ENCODE measurements at regions not wholly inside any gene's neighbourhood (a gene's known extent, or its start where the extent isn't known, plus 50 kb on each side); places are given as distances from the start of the nearest gene placed in this dataset.

DNA sequence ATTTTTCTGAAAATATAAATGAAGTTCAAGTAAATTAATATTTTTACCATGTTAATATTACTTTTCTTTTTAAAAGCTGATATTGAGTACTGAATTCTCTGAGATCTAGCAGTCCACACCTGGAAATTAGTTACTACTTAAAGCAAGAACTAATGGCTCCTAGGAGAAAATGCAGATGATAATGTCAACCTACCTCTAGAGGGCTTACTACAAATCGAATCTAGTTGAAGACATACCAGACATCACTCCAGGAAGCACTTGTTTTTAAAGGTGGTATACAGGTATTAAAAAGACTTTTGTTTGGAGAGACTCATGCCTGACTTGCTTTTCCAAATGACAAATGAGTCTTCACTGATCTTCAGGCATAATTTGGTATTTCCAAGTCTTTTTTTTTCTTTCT lies 516.4 kb upstream of the BOD1L1 start:
- TF ChIP-seq, protein P1, sequence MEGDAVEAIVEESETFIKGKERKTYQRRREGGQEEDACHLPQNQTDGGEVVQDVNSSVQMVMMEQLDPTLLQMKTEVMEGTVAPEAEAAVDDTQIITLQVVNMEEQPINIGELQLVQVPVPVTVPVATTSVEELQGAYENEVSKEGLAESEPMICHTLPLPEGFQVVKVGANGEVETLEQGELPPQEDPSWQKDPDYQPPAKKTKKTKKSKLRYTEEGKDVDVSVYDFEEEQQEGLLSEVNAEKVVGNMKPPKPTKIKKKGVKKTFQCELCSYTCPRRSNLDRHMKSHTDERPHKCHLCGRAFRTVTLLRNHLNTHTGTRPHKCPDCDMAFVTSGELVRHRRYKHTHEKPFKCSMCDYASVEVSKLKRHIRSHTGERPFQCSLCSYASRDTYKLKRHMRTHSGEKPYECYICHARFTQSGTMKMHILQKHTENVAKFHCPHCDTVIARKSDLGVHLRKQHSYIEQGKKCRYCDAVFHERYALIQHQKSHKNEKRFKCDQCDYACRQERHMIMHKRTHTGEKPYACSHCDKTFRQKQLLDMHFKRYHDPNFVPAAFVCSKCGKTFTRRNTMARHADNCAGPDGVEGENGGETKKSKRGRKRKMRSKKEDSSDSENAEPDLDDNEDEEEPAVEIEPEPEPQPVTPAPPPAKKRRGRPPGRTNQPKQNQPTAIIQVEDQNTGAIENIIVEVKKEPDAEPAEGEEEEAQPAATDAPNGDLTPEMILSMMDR (IDR thresholded peaks at IDR 0.05): no peak
- TF ChIP-seq POLR2AphosphoS5 (IDR thresholded peaks at IDR 0.05) (no peak), POLR2A (IDR thresholded peaks at IDR 0.05) (no peak), EP300 (IDR thresholded peaks at IDR 0.05) (no peak)
